ENCODE measurements at regions not wholly inside any gene's neighbourhood (a gene's known extent, or its start where the extent isn't known, plus 50 kb on each side); places are given as distances from the start of the nearest gene placed in this dataset.

DNA sequence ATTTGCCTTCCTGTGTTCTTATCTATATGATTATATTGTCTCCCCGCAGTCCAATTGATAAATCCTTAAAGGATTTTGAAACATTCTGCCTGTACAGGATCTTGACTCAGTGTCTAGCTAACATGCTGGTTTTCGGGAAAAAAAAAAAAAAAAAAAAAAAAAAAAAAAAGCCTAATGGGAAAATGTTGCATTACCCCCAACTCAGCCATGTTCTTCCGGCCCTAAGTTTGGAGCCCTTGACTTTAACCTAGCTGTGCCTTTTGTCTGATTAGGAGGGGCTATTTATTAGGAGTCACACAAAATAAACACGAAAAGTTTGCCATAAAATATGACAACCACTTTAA lies 244.4 kb upstream of the TCF21 start:
- TF ChIP-seq POLR3A (IDR thresholded peaks at IDR 0.05; ENCODE audit: borderline replicate concordance, extremely low read depth, insufficient read depth, insufficient read length) (no peak), EZH2 (IDR thresholded peaks at IDR 0.05; ENCODE audit: borderline replicate concordance, low read depth, low read length) (no peak), ZBTB1 (CRISPR knock-in tag; IDR thresholded peaks at IDR 0.05; ENCODE audit: borderline replicate concordance, low read depth) (no peak), SMARCA4 (IDR thresholded peaks at IDR 0.05) (no peak), POLR2A (conservative IDR thresholded peaks at IDR 0.05) (no peak), FOXM1 (IDR thresholded peaks at IDR 0.05; ENCODE audit: low read depth) (no peak), FOXM1 (CRISPR knock-in tag; IDR thresholded peaks at IDR 0.05; ENCODE audit: low read depth) (no peak), NUFIP1 (IDR thresholded peaks at IDR 0.05; ENCODE audit: partially characterized antibody) (no peak), GATA2 (CRISPR knock-in tag; IDR thresholded peaks at IDR 0.05) (no peak)
- TF ChIP-seq, protein P1, sequence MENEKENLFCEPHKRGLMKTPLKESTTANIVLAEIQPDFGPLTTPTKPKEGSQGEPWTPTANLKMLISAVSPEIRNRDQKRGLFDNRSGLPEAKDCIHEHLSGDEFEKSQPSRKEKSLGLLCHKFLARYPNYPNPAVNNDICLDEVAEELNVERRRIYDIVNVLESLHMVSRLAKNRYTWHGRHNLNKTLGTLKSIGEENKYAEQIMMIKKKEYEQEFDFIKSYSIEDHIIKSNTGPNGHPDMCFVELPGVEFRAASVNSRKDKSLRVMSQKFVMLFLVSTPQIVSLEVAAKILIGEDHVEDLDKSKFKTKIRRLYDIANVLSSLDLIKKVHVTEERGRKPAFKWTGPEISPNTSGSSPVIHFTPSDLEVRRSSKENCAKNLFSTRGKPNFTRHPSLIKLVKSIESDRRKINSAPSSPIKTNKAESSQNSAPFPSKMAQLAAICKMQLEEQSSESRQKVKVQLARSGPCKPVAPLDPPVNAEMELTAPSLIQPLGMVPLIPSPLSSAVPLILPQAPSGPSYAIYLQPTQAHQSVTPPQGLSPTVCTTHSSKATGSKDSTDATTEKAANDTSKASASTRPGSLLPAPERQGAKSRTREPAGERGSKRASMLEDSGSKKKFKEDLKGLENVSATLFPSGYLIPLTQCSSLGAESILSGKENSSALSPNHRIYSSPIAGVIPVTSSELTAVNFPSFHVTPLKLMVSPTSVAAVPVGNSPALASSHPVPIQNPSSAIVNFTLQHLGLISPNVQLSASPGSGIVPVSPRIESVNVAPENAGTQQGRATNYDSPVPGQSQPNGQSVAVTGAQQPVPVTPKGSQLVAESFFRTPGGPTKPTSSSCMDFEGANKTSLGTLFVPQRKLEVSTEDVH (IDR thresholded peaks at IDR 0.05; ENCODE audit: low read depth, partially characterized antibody) = no peak
- TF ChIP-seq, protein P2, sequence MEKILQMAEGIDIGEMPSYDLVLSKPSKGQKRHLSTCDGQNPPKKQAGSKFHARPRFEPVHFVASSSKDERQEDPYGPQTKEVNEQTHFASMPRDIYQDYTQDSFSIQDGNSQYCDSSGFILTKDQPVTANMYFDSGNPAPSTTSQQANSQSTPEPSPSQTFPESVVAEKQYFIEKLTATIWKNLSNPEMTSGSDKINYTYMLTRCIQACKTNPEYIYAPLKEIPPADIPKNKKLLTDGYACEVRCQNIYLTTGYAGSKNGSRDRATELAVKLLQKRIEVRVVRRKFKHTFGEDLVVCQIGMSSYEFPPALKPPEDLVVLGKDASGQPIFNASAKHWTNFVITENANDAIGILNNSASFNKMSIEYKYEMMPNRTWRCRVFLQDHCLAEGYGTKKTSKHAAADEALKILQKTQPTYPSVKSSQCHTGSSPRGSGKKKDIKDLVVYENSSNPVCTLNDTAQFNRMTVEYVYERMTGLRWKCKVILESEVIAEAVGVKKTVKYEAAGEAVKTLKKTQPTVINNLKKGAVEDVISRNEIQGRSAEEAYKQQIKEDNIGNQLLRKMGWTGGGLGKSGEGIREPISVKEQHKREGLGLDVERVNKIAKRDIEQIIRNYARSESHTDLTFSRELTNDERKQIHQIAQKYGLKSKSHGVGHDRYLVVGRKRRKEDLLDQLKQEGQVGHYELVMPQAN (IDR thresholded peaks at IDR 0.05; ENCODE audit: borderline replicate concordance) = no peak

Measured in K562 (cell line).